ENCODE measurements at regions not wholly inside any gene's neighbourhood (a gene's known extent, or its start where the extent isn't known, plus 50 kb on each side); places are given as distances from the start of the nearest gene placed in this dataset.
"Not testable (repeated sequence)": the region's sequence is repeated elsewhere in the genome, so short reads cannot be mapped to it uniquely, and the experiment has no call there.

DNA sequence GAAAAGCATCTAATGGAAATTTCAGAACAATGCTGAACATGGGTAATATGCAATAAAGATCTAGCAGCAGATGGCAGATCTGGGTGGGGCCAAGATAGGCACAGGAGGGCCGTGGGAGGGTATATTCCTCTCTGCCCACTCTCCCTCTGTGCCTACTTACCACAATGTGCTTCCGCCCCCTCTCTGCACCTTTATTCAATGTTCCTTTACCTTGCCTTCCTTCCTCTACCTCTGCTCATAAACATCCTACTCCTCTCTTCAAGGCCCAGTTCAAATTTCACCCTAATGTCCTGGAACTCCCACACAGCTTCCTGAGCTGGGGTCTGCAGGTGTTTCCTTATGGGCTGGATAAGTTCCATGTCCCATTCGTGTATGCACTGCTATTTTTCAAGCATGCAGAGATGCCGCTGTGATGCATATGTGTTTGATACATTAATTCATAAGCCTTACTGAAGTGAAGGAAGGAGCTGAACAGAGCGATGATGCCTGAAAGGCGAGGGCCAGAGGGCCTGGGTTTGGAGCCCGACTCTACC is 65.6 kb upstream of the EDEM3 start:
- Histone ChIP-seq H3K4me3 (ENCODE audit: low read depth, low read length) (no peak overlapping the region), H3K36me3 (ENCODE audit: control insufficient read depth, insufficient read depth, low read length) (peaks cover 21% of the 10 kb centered on the region), H3K27me3 (ENCODE audit: control insufficient read depth, insufficient read depth, low read length) (no peaks in the 10 kb centered on the region)
- no peak for FAIRE-seq
- TF ChIP-seq, protein P1, sequence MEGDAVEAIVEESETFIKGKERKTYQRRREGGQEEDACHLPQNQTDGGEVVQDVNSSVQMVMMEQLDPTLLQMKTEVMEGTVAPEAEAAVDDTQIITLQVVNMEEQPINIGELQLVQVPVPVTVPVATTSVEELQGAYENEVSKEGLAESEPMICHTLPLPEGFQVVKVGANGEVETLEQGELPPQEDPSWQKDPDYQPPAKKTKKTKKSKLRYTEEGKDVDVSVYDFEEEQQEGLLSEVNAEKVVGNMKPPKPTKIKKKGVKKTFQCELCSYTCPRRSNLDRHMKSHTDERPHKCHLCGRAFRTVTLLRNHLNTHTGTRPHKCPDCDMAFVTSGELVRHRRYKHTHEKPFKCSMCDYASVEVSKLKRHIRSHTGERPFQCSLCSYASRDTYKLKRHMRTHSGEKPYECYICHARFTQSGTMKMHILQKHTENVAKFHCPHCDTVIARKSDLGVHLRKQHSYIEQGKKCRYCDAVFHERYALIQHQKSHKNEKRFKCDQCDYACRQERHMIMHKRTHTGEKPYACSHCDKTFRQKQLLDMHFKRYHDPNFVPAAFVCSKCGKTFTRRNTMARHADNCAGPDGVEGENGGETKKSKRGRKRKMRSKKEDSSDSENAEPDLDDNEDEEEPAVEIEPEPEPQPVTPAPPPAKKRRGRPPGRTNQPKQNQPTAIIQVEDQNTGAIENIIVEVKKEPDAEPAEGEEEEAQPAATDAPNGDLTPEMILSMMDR (IDR thresholded peaks at IDR 0.05; ENCODE audit: insufficient read depth, low read length, severe bottlenecking): no peak
- DNase-seq (ENCODE audit: low read depth): no peak

DNA sequence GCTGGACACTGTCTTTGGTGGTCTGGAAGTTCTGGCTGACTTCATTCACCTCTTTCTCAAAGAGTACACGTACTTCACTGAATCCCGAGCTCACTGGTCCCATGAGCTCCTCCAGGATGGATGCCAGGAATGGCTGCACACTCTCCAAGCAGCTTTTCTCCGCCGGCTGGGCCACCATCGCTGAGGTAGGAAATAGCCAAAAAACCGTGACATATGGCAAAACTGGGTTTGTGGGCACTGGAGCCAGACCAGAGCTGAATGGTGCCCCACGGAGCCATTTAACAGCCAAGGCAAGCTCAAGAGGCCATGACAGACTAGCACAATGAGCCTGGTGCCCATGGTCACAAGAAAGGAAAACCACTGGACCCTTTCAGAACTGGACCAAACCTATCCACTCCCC is 64.0 kb upstream of the EDEM3 start:
- TF ChIP-seq, protein P1 (IDR thresholded peaks at IDR 0.05; ENCODE audit: insufficient read depth, low read length, severe bottlenecking): no peak
- DNase-seq (ENCODE audit: low read depth) (no peak), FAIRE-seq (no peak)
- H3K36me3 ChIP-seq (ENCODE audit: control insufficient read depth, insufficient read depth, low read length): peaks cover 21% of the 10 kb centered on the region
- no peak overlapping the region for H3K4me3 ChIP-seq (ENCODE audit: low read depth, low read length)
- no peaks in the 10 kb centered on the region for H3K27me3 ChIP-seq (ENCODE audit: control insufficient read depth, insufficient read depth, low read length)

DNA sequence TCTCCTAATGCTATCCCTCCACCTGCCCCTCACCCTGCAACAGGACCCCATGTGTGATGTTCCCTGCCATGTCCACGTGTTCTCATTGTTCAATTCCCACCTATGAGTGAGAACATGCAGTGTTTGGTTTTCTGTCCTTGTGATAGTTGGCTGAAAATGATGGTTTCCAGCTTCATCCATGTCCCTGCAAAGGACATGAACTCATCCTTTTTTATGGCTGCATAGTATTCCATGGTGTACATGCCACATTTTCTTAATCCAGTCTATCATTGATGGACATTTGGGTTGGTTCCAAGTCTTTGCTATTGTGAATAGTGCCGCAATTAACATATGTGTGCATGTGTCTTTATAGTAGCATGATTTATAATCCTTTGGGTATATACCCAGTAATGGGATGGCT is 62.3 kb upstream of the EDEM3 start:
- not testable (repeated sequence) for FAIRE-seq; H3K36me3 ChIP-seq (ENCODE audit: control insufficient read depth, insufficient read depth, low read length); H3K27me3 ChIP-seq (ENCODE audit: control insufficient read depth, insufficient read depth, low read length); DNase-seq (ENCODE audit: low read depth); H3K4me3 ChIP-seq (ENCODE audit: low read depth, low read length)

DNA sequence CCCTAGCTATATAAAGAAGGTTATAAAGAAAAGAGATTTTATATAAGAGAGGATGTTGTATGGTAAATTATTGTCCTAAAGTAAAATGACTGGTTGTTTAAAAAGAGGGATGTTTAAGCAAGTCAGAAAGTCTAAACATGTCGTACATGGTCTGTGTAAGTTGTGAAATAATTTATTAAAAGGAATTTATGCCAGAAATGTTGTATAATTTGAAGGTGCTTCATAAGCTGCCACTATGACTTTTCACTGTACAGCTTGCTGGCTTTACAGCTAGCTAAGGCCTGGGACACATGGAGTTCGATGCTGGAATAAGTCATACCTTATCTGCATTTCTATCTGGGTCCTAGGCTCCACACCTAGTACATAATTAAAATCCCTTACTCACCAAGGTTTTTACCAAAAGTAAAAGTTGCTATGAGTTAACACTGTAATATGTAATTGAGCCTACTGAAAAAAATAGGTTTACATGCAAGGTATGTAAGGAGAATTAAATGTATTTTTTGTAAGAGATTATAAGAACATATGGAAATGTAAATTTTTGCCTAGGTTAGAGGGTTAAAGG is 59.0 kb upstream of the EDEM3 start:
- FAIRE-seq (no peak), DNase-seq (ENCODE audit: low read depth) (no peak)
- TF ChIP-seq, protein P1 (IDR thresholded peaks at IDR 0.05; ENCODE audit: insufficient read depth, low read length, severe bottlenecking): no peak
- Histone ChIP-seq H3K4me3 (ENCODE audit: low read depth, low read length) (no peak overlapping the region), H3K27me3 (ENCODE audit: control insufficient read depth, insufficient read depth, low read length) (no peaks in the 10 kb centered on the region), H3K36me3 (ENCODE audit: control insufficient read depth, insufficient read depth, low read length) (peaks cover 4% of the 10 kb centered on the region)

DNA sequence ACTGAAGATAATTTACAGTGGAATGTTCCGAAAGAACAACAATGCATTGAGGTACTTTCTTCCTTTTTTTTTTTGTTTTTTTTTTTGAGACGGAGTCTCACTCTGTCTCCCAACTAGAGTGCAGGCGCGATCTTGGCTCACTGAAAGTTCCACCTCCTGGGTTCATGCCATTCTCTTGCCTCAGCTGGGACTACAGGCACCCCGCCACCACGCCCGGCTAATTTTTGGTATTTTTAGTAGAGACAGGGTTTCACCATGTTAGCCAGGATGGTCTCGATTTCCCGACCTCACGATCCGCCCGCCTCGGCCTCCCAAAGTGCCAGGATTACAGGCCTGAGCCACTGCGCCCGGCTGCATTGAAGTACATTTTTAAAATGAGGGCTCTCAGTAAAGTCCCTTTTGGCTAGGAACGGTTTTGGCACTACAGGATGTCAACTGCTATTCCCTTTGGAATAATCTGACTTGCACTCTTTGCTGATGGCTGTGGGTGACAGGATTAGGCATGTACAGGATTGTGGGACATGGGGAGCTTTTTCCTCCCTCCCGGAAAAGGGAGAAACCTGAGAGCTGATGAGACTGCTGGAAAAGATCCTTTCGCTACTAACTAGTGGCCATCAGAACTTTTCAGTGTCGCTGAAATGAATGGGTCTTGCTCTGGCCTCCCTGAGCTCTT is 56.9 kb upstream of the EDEM3 start:
- TF ChIP-seq, protein P1 (IDR thresholded peaks at IDR 0.05; ENCODE audit: insufficient read depth, low read length, severe bottlenecking): no peak
- no peak overlapping the region for H3K4me3 ChIP-seq (ENCODE audit: low read depth, low read length)
- FAIRE-seq (no peak), DNase-seq (ENCODE audit: low read depth) (no peak)
- H3K27me3 ChIP-seq (ENCODE audit: control insufficient read depth, insufficient read depth, low read length): no peaks in the 10 kb centered on the region
- H3K36me3 ChIP-seq (ENCODE audit: control insufficient read depth, insufficient read depth, low read length): no peaks in the 10 kb centered on the region

DNA sequence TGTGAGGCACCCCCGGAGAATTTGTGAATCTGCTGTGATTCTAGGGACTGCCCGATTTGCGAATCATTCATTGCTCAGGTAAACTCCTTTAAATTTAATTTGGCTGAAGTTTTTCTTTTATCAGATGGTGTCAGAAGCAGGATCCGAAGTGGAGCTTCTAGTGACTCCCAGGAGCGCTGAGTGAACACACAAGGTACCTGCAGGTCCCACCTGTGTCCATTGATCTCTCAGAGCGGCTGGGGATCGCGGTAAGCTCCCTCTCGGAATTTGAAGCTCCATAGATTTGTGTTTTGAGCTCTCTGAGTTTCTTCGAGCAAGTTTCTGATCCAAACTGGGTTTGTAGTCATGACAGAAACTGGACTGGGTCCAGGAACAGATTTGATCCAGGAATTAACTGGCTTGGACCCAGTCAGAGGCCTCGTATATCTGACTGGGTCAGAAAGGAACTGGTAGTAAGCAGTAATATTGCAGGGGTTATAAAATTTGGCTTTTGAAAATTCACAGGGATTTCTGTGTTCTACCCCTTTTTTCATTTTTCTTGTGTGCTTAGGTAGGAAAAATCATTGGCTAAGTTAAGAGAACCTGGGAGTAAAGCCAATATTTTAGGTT is 56.2 kb upstream of the EDEM3 start:
- no peak overlapping the region for H3K4me3 ChIP-seq (ENCODE audit: low read depth, low read length)
- TF ChIP-seq, protein P1 (IDR thresholded peaks at IDR 0.05; ENCODE audit: insufficient read depth, low read length, severe bottlenecking): no peak
- H3K36me3 ChIP-seq (ENCODE audit: control insufficient read depth, insufficient read depth, low read length): no peaks in the 10 kb centered on the region
- no peaks in the 10 kb centered on the region for H3K27me3 ChIP-seq (ENCODE audit: control insufficient read depth, insufficient read depth, low read length)
- no peak for DNase-seq (ENCODE audit: low read depth)
- FAIRE-seq: no peak

Data from bronchial epithelial cell (primary cell).